ENCODE measurements at regions not wholly inside any gene's neighbourhood (a gene's known extent, or its start where the extent isn't known, plus 50 kb on each side); places are given as distances from the start of the nearest gene placed in this dataset.
A peak's percentile ranks its signal among the peaks of the same experiment; 100 is the strongest.

- no peak for DNase-seq
These were observed 342.4 kb upstream of the ETAA1 start for GRCh38 chr2:67054728-67055127.

- no peak for DNase-seq
These were observed 341.5 kb upstream of the ETAA1 start for GRCh38 chr2:67055387-67056304.

- no peak for DNase-seq
These were observed 340.0 kb upstream of the ETAA1 start for GRCh38 chr2:67057123-67057522.

GRCh38 chr2:67057901-67058703 is 339.0 kb upstream of the ETAA1 start:
- DNase-seq: peak; percentile 69

GRCh38 chr2:67065046-67065445 is 332.1 kb upstream of the ETAA1 start:
- no peak for DNase-seq

GRCh38 chr2:67066782-67067181 is 330.4 kb upstream of the ETAA1 start:
- DNase-seq: no peak

GRCh38 chr2:67067656-67068055 is 329.5 kb upstream of the ETAA1 start:
- DNase-seq: no peak

GRCh38 chr2:67070826-67071225 is 326.3 kb upstream of the ETAA1 start:
- no peak for DNase-seq

GRCh38 chr2:67075056-67075455 is 322.1 kb upstream of the ETAA1 start:
- no peak for DNase-seq

- no peak for DNase-seq
These were observed 321.4 kb upstream of the ETAA1 start for GRCh38 chr2:67075530-67076238.

GRCh38 chr2:67076239-67076624 is 320.9 kb upstream of the ETAA1 start:
- DNase-seq: no peak

- DNase-seq: no peak
These were observed 317.4 kb upstream of the ETAA1 start for GRCh38 chr2:67079729-67080128.

GRCh38 chr2:67082813-67083212 is 314.3 kb upstream of the ETAA1 start:
- DNase-seq: no peak

- DNase-seq: no peak
These were observed 313.2 kb upstream of the ETAA1 start for GRCh38 chr2:67083951-67084350.

GRCh38 chr2:67085146-67085545 is 312.0 kb upstream of the ETAA1 start:
- no peak for DNase-seq

GRCh38 chr2:67091681-67092080 is 305.5 kb upstream of the ETAA1 start:
- DNase-seq: no peak

GRCh38 chr2:67095121-67095520 is 302.0 kb upstream of the ETAA1 start:
- no peak for DNase-seq

GRCh38 chr2:67096886-67097285 is 300.2 kb upstream of the ETAA1 start:
- DNase-seq: no peak

- DNase-seq: no peak
These were observed 294.0 kb upstream of the ETAA1 start for GRCh38 chr2:67103157-67103556.

GRCh38 chr2:67108231-67108630 is 288.9 kb upstream of the ETAA1 start:
- DNase-seq: no peak

GRCh38 chr2:67124531-67124930 is 272.6 kb upstream of the ETAA1 start:
- DNase-seq: no peak

- DNase-seq: peak; percentile 36
These were observed 266.4 kb upstream of the ETAA1 start for GRCh38 chr2:67130531-67131256.

GRCh38 chr2:67131257-67131609 is 265.9 kb upstream of the ETAA1 start:
- DNase-seq: no peak
